Mucosa of rectum (tissue), 2 donors: ENCODE measurements at regions not wholly inside any gene's neighbourhood (a gene's known extent, or its start where the extent isn't known, plus 50 kb on each side); places are given as distances from the start of the nearest gene placed in this dataset.

Experiments
- H3K27ac ChIP-seq, 2 donors: one replicate each; pipeline ENCODE4 v1.7.0; 2013; ENCODE audit warnings: inconsistent platforms in 2 of 2, low read depth in 2 of 2, low read length in 2 of 2
- H3K27me3 ChIP-seq, 2 donors: one replicate each; pipeline ENCODE4 v1.7.0; 2013; ENCODE audit warnings: low read length in 2 of 2; ENCODE audit not compliant: control insufficient read depth in 2 of 2, insufficient read depth in 2 of 2
- H3K36me3 ChIP-seq, 2 donors: one replicate each; pipeline ENCODE4 v1.7.0; 2013; ENCODE audit warnings: low read length in 2 of 2; ENCODE audit not compliant: control insufficient read depth in 2 of 2, insufficient read depth in 2 of 2
- H3K4me1 ChIP-seq, 2 donors: one replicate each; pipeline ENCODE4 v1.7.0; 2013; ENCODE audit warnings: low read length in 2 of 2, mild to moderate bottlenecking in 1 of 2; ENCODE audit not compliant: control insufficient read depth in 2 of 2, insufficient read depth in 2 of 2
- H3K4me3 ChIP-seq, 2 donors: one replicate each; pipeline ENCODE4 v1.7.0; 2013; ENCODE audit warnings: low read length in 2 of 2
- H3K9ac ChIP-seq, 2 donors: one replicate each; pipeline ENCODE4 v1.7.0; 2013; ENCODE audit warnings: low read length in 2 of 2, low read depth in 1 of 2, mild to moderate bottlenecking in 1 of 2
- H3K9me3 ChIP-seq, 2 donors: one replicate each; pipeline ENCODE4 v1.7.0; 2013; ENCODE audit warnings: low read length in 2 of 2; ENCODE audit not compliant: control insufficient read depth in 2 of 2
- donor health status: healthy.
- donor health status: Normal muscosa, but diverticular disease.

GRCh38 chr6:19632786-19633185 is 204.4 kb upstream of the ID4 start:
- no peak overlapping the region for H3K9ac ChIP-seq
- H3K27me3 ChIP-seq, result no peaks in the 10 kb centered on the region
- H3K36me3 ChIP-seq, result no peaks in the 10 kb centered on the region
- H3K4me3 ChIP-seq, result no peak overlapping the region
- no peak overlapping the region for H3K27ac ChIP-seq
- no peaks in the 10 kb centered on the region for H3K9me3 ChIP-seq
- H3K4me1 ChIP-seq, result no peaks in the 10 kb centered on the region

GRCh38 chr6:19635728-19636127 is 201.4 kb upstream of the ID4 start:
- Histone ChIP-seq H3K27me3 (no peaks in the 10 kb centered on the region), H3K9ac (no peak overlapping the region), H3K9me3 (no peaks in the 10 kb centered on the region), H3K4me3 (no peak overlapping the region), H3K27ac (no peak overlapping the region), H3K36me3 (no peaks in the 10 kb centered on the region), H3K4me1 (no peaks in the 10 kb centered on the region)

- no peak overlapping the region for H3K9ac ChIP-seq
- no peaks in the 10 kb centered on the region for H3K4me1 ChIP-seq
- H3K36me3 ChIP-seq, result no peaks in the 10 kb centered on the region
These were observed 200.2 kb upstream of the ID4 start for GRCh38 chr6:19637010-19637409.

GRCh38 chr6:19638931-19639330 is 198.2 kb upstream of the ID4 start:
- H3K4me3 ChIP-seq, result no peak overlapping the region
- H3K9ac ChIP-seq, result no peak overlapping the region
- H3K36me3 ChIP-seq, result no peaks in the 10 kb centered on the region
- no peaks in the 10 kb centered on the region for H3K9me3 ChIP-seq
- no peaks in the 10 kb centered on the region for H3K4me1 ChIP-seq
- H3K27ac ChIP-seq, result no peak overlapping the region
- no peaks in the 10 kb centered on the region for H3K27me3 ChIP-seq

More at GRCh38 chr6:19637010-19637409, 200.2 kb upstream of the ID4 start:
- no peak overlapping the region for H3K4me3 ChIP-seq
- no peaks in the 10 kb centered on the region for H3K27me3 ChIP-seq
- no peaks in the 10 kb centered on the region for H3K9me3 ChIP-seq
- H3K27ac ChIP-seq, result no peak overlapping the region

- H3K4me1 ChIP-seq, result no peaks in the 10 kb centered on the region
- H3K9me3 ChIP-seq, result no peaks in the 10 kb centered on the region
- H3K27me3 ChIP-seq, result no peaks in the 10 kb centered on the region
- no peak overlapping the region for H3K9ac ChIP-seq
- H3K4me3 ChIP-seq, result no peak overlapping the region
- H3K27ac ChIP-seq, result no peak overlapping the region
- H3K36me3 ChIP-seq, result no peaks in the 10 kb centered on the region
These were observed 193.9 kb upstream of the ID4 start for GRCh38 chr6:19643287-19643686.

- no peaks in the 10 kb centered on the region for H3K4me1 ChIP-seq
- H3K27ac ChIP-seq, result no peak overlapping the region
- H3K9me3 ChIP-seq, result no peaks in the 10 kb centered on the region
- H3K27me3 ChIP-seq, result no peaks in the 10 kb centered on the region
- no peaks in the 10 kb centered on the region for H3K36me3 ChIP-seq
- H3K4me3 ChIP-seq, result no peak overlapping the region
- H3K9ac ChIP-seq, result no peak overlapping the region
These were observed 193.5 kb upstream of the ID4 start for GRCh38 chr6:19643713-19644112.

GRCh38 chr6:19655744-19656143 is 181.4 kb upstream of the ID4 start:
- H3K9me3 ChIP-seq, result no peaks in the 10 kb centered on the region
- no peak overlapping the region for H3K27ac ChIP-seq
- H3K27me3 ChIP-seq, result no peaks in the 10 kb centered on the region
- no peak overlapping the region for H3K4me3 ChIP-seq
- no peaks in the 10 kb centered on the region for H3K4me1 ChIP-seq
- no peaks in the 10 kb centered on the region for H3K36me3 ChIP-seq
- H3K9ac ChIP-seq, result no peak overlapping the region

GRCh38 chr6:19660123-19660910 is 176.9 kb upstream of the ID4 start:
- Histone ChIP-seq H3K9me3 (no peaks in the 10 kb centered on the region), H3K27me3 (no peaks in the 10 kb centered on the region), H3K4me3 (no peak overlapping the region), H3K4me1 (no peaks in the 10 kb centered on the region), H3K36me3 (no peaks in the 10 kb centered on the region), H3K27ac (no peak overlapping the region), H3K9ac (no peak overlapping the region)

- Histone ChIP-seq H3K9me3 (no peaks in the 10 kb centered on the region), H3K9ac (no peak overlapping the region), H3K27ac (no peak overlapping the region), H3K4me3 (no peak overlapping the region), H3K4me1 (no peaks in the 10 kb centered on the region), H3K36me3 (no peaks in the 10 kb centered on the region), H3K27me3 (no peaks in the 10 kb centered on the region)
These were observed 174.3 kb upstream of the ID4 start for GRCh38 chr6:19662911-19663310.

- no peaks in the 10 kb centered on the region for H3K4me1 ChIP-seq
- no peaks in the 10 kb centered on the region for H3K9me3 ChIP-seq
- no peak overlapping the region for H3K9ac ChIP-seq
- no peak overlapping the region for H3K27ac ChIP-seq
- no peaks in the 10 kb centered on the region for H3K36me3 ChIP-seq
- H3K27me3 ChIP-seq, result no peaks in the 10 kb centered on the region
- H3K4me3 ChIP-seq, result no peak overlapping the region
These were observed 173.7 kb upstream of the ID4 start for GRCh38 chr6:19663479-19663878.
